H9 (cell line): ENCODE measurements at regions not wholly inside any gene's neighbourhood (a gene's known extent, or its start where the extent isn't known, plus 50 kb on each side); places are given as distances from the start of the nearest gene placed in this dataset.

Source experiments
- DNase-seq: peaks from one replicate; pipeline ENCODE4 v3.0.0-alpha.2; 2017
- H2AFZ ChIP-seq: one replicate; pipeline ENCODE4 v1.6.1; 2013; ENCODE audit warnings: mild to moderate bottlenecking, low read length, control low read depth, moderate library complexity
- H2AK5ac ChIP-seq: 2 replicates; pipeline ENCODE4 v1.6.1; 2013; ENCODE audit warnings: low read length, control low read depth, mixed read lengths; ENCODE audit not compliant: insufficient read length
- H2BK120ac ChIP-seq: one replicate; pipeline ENCODE4 v1.6.1; 2013; ENCODE audit warnings: low read depth, mild to moderate bottlenecking, low read length, control low read depth, inconsistent platforms; ENCODE audit not compliant: poor library complexity, severe bottlenecking
- H2BK12ac ChIP-seq: 2 replicates; pipeline ENCODE4 v1.6.1; 2013; ENCODE audit warnings: low read length, control low read depth, mixed read lengths, low read depth; ENCODE audit not compliant: insufficient read length
- H2BK15ac ChIP-seq: 2 replicates; pipeline ENCODE4 v1.6.1; 2013; ENCODE audit warnings: low read depth, low read length, control low read depth
- H2BK20ac ChIP-seq: one replicate; pipeline ENCODE4 v1.6.1; 2013; ENCODE audit warnings: low read depth, mild to moderate bottlenecking, low read length, control low read depth, inconsistent platforms; ENCODE audit not compliant: poor library complexity, severe bottlenecking
- H2BK5ac ChIP-seq: 2 replicates; pipeline ENCODE4 v1.6.1; 2013; ENCODE audit warnings: low read length, control low read depth, mixed read lengths; ENCODE audit not compliant: insufficient read length
- H3K14ac ChIP-seq: 2 replicates; pipeline ENCODE4 v1.6.1; 2013; ENCODE audit warnings: low read length, control low read depth; ENCODE audit not compliant: insufficient read depth
- H3K18ac ChIP-seq: 2 replicates; pipeline ENCODE4 v1.6.1; 2013; ENCODE audit warnings: low read depth, mild to moderate bottlenecking, mixed read lengths, low read length, control low read depth; ENCODE audit not compliant: insufficient read length
- H3K23ac ChIP-seq: 2 replicates; pipeline ENCODE4 v1.6.1; 2013; ENCODE audit warnings: low read length, control low read depth, mixed read lengths, low read depth; ENCODE audit not compliant: insufficient read length
- H3K23me2 ChIP-seq: 2 replicates; pipeline ENCODE4 v1.6.1; 2013; ENCODE audit warnings: low read depth, mild to moderate bottlenecking, mixed read lengths, low read length, control low read depth; ENCODE audit not compliant: insufficient read length, poor library complexity, severe bottlenecking
- H3K27ac ChIP-seq: 2 replicates; pipeline ENCODE4 v1.5.1; 2013; ENCODE audit warnings: low read length, control low read depth, mixed read lengths, low read depth; ENCODE audit not compliant: insufficient read length
- H3K27me3 ChIP-seq: 2 replicates; pipeline ENCODE4 v1.6.1; 2013; ENCODE audit warnings: low read length, control low read depth, inconsistent platforms; ENCODE audit not compliant: insufficient read depth
- H3K4ac ChIP-seq: 2 replicates; pipeline ENCODE4 v1.6.1; 2013; ENCODE audit warnings: low read depth, mild to moderate bottlenecking, control low read depth, inconsistent platforms, low read length, moderate library complexity
- H3K4me1 ChIP-seq: 2 replicates; pipeline ENCODE4 v1.6.1; 2013; ENCODE audit warnings: low read length, control low read depth, inconsistent platforms; ENCODE audit not compliant: insufficient read depth
- H3K4me2 ChIP-seq: 2 replicates; pipeline ENCODE4 v1.6.1; 2013; ENCODE audit warnings: low read length, control low read depth, mixed read lengths; ENCODE audit not compliant: insufficient read length, insufficient read depth
- H3K56ac ChIP-seq: 2 replicates; pipeline ENCODE4 v1.6.1; 2013; ENCODE audit warnings: low read depth, mild to moderate bottlenecking, mixed read lengths, low read length, control low read depth; ENCODE audit not compliant: insufficient read length
- H3K79me1 ChIP-seq: 2 replicates; pipeline ENCODE4 v1.6.1; 2013; ENCODE audit warnings: low read depth, mild to moderate bottlenecking, moderate library complexity, low read length, control low read depth, inconsistent platforms; ENCODE audit not compliant: insufficient read depth, poor library complexity, severe bottlenecking
- H3K79me2 ChIP-seq: 2 replicates; pipeline ENCODE4 v1.6.1; 2013; ENCODE audit warnings: low read length, control low read depth, inconsistent platforms; ENCODE audit not compliant: insufficient read depth
- H3K9ac ChIP-seq: 2 replicates; pipeline ENCODE4 v1.6.1; 2013; ENCODE audit warnings: low read length, control low read depth, mixed read lengths; ENCODE audit not compliant: insufficient read length; ENCODE audit errors: extremely low read depth
- H3K9me3 ChIP-seq: one replicate; pipeline ENCODE4 v1.6.1; 2013; ENCODE audit warnings: low read depth, low read length, inconsistent platforms; ENCODE audit not compliant: control insufficient read depth
- H3T11ph ChIP-seq: one replicate; pipeline ENCODE4 v1.6.1; 2013; ENCODE audit warnings: mild to moderate bottlenecking, low read length, control low read depth, inconsistent platforms
- H4K20me1 ChIP-seq: one replicate; pipeline ENCODE4 v1.6.1; 2013; ENCODE audit not compliant: control insufficient read depth, insufficient read length, insufficient read depth
- H4K5ac ChIP-seq: 2 replicates; pipeline ENCODE4 v1.6.1; 2013; ENCODE audit warnings: low read depth, mild to moderate bottlenecking, mixed read lengths, low read length, control low read depth; ENCODE audit not compliant: insufficient read length
- H4K8ac ChIP-seq: replicated peaks from 2 replicates; pipeline ENCODE4 v1.6.1; 2013; ENCODE audit warnings: low read length, control low read depth, mixed read lengths, low read depth; ENCODE audit not compliant: insufficient read length
- H4K91ac ChIP-seq: 2 replicates; pipeline ENCODE4 v1.6.1; 2013; ENCODE audit warnings: low read depth, mild to moderate bottlenecking, moderate library complexity, mixed read lengths, low read length, control low read depth; ENCODE audit not compliant: insufficient read length
- H3K27ac Mint-ChIP-seq, 3 experiments: 2 replicates in 2 of 3; 3 replicates in 1 of 3; pipeline ENCODE4 v1.8.0; 2020 to 2021; ENCODE audit warnings: mixed read lengths in 3 of 3, mild to moderate bottlenecking in 1 of 3, moderate library complexity in 1 of 3
- H3K27me3 Mint-ChIP-seq: 2 replicates; pipeline ENCODE4 v1.8.0; 2021; ENCODE audit warnings: low read depth, mild to moderate bottlenecking, moderate library complexity, mixed read lengths
- H3K36me3 Mint-ChIP-seq, 3 experiments: 2 replicates in 2 of 3; 3 replicates in 1 of 3; pipeline ENCODE4 v1.8.0; 2020 to 2021; ENCODE audit warnings: low read depth in 3 of 3, mixed read lengths in 3 of 3; ENCODE audit not compliant: insufficient read depth in 1 of 3
- H3K4me1 Mint-ChIP-seq, 2 experiments: 2 replicates each; pipeline ENCODE4 v1.8.0; 2020; ENCODE audit warnings: mixed read lengths in 2 of 2
- H3K4me3 Mint-ChIP-seq, 2 experiments: 2 replicates in 1 of 2; 3 replicates in 1 of 2; pipeline ENCODE4 v1.8.0; 2020 to 2021; ENCODE audit warnings: mild to moderate bottlenecking in 2 of 2, mixed read lengths in 2 of 2, moderate library complexity in 1 of 2
- H3K9me3 Mint-ChIP-seq, 2 experiments: 2 replicates in 1 of 2; 3 replicates in 1 of 2; pipeline ENCODE4 v1.8.0; 2020; ENCODE audit warnings: mild to moderate bottlenecking in 2 of 2, mixed read lengths in 2 of 2, moderate library complexity in 1 of 2
- WGBS: extraction: QIAGEN DNeasy Blood & Tissue Kit; methylation state at CpG from one replicate; pipeline ENCODE4 v1.1.7; 2013; ENCODE audit warnings: missing lambda C conversion rate, low lambda C conversion rate, mixed read lengths; ENCODE audit not compliant: insufficient read length; ENCODE audit errors: extremely low coverage; 5-methylcytosine and 5-hydroxymethylcytosine counted together
- TF ChIP-seq, protein P1 (sequence below): fragments of 200-600 bp; sonication (generic); conservative IDR thresholded peaks from 3 replicates; pipeline ENCODE4 v1.8.0; 2021; ENCODE audit warnings: antibody characterized with exemption, mild to moderate bottlenecking

- H3K36me3 Mint-ChIP-seq: no peaks in the 10 kb centered on the region
- H3K79me1 ChIP-seq: no peaks in the 10 kb centered on the region
- no peaks in the 10 kb centered on the region for H3K79me2 ChIP-seq
- no peak overlapping the region for H3K56ac ChIP-seq
- H3K4me1 Mint-ChIP-seq: peaks cover 4 to 6% of the 10 kb centered on the region in 2 experiments; a peak in 2 of 4 replicates
- H3K9ac ChIP-seq: no peak overlapping the region
- H3T11ph ChIP-seq: no peak overlapping the region
- H3K14ac ChIP-seq: no peak overlapping the region
- H4K20me1 ChIP-seq: no peaks in the 10 kb centered on the region
- H3K4me1 ChIP-seq: no peaks in the 10 kb centered on the region; the same call in 1 of the 2 replicates
- H2BK20ac ChIP-seq: no peak overlapping the region
- DNase-seq: no peak
- H3K27me3 ChIP-seq: no peaks in the 10 kb centered on the region
- H2BK120ac ChIP-seq: no peak overlapping the region
- no peak overlapping the region for H4K5ac ChIP-seq
- no peak overlapping the region for H3K4ac ChIP-seq
- H3K9me3 Mint-ChIP-seq: no peaks in the 10 kb centered on the region
- no peak overlapping the region for H3K27ac ChIP-seq
- H3K23ac ChIP-seq: no peak overlapping the region
- H3K18ac ChIP-seq: no peak overlapping the region
- no peak overlapping the region for H3K4me2 ChIP-seq
- no peak overlapping the region for H2BK15ac ChIP-seq
- no peak overlapping the region for H4K8ac ChIP-seq
- H2AK5ac ChIP-seq: no peak overlapping the region
- peaks cover 3% of the 10 kb centered on the region for H3K27me3 Mint-ChIP-seq
- TF ChIP-seq, protein P1, sequence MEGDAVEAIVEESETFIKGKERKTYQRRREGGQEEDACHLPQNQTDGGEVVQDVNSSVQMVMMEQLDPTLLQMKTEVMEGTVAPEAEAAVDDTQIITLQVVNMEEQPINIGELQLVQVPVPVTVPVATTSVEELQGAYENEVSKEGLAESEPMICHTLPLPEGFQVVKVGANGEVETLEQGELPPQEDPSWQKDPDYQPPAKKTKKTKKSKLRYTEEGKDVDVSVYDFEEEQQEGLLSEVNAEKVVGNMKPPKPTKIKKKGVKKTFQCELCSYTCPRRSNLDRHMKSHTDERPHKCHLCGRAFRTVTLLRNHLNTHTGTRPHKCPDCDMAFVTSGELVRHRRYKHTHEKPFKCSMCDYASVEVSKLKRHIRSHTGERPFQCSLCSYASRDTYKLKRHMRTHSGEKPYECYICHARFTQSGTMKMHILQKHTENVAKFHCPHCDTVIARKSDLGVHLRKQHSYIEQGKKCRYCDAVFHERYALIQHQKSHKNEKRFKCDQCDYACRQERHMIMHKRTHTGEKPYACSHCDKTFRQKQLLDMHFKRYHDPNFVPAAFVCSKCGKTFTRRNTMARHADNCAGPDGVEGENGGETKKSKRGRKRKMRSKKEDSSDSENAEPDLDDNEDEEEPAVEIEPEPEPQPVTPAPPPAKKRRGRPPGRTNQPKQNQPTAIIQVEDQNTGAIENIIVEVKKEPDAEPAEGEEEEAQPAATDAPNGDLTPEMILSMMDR: no peak
- H3K23me2 ChIP-seq: no peaks in the 10 kb centered on the region
- no peak overlapping the region for H2AFZ ChIP-seq
- H2BK12ac ChIP-seq: no peak overlapping the region
- H3K4me3 Mint-ChIP-seq: no peak overlapping the region
- H2BK5ac ChIP-seq: no peak overlapping the region
- no peak overlapping the region for H3K27ac Mint-ChIP-seq
- no peaks in the 10 kb centered on the region for H3K9me3 ChIP-seq
- no peak overlapping the region for H4K91ac ChIP-seq
- WGBS: no CpG with 5 or more reads among the region's 3 CpGs
Measured at GRCh38 chr1:203934651-203935050, 73.3 kb downstream of the SNRPE start.
